Epithelial cell of proximal tubule (primary cell): ENCODE measurements at regions not wholly inside any gene's neighbourhood (a gene's known extent, or its start where the extent isn't known, plus 50 kb on each side); places are given as distances from the start of the nearest gene placed in this dataset.

ENCODE experiments used
- DNase-seq: peaks from one replicate; pipeline ENCODE4 v3.0.0-alpha.2; 2011; ENCODE audit warnings: low read depth
- H3K4me3 ChIP-seq: 2 replicates; pipeline ENCODE4 v1.5.1; 2011; ENCODE audit warnings: low read depth, mild to moderate bottlenecking, low read length
- TF ChIP-seq, protein P1 (sequence below): conservative IDR thresholded peaks from 2 replicates; pipeline ENCODE4 v1.5.1; 2012; ENCODE audit warnings: low read depth, mild to moderate bottlenecking, low read length

DNA sequence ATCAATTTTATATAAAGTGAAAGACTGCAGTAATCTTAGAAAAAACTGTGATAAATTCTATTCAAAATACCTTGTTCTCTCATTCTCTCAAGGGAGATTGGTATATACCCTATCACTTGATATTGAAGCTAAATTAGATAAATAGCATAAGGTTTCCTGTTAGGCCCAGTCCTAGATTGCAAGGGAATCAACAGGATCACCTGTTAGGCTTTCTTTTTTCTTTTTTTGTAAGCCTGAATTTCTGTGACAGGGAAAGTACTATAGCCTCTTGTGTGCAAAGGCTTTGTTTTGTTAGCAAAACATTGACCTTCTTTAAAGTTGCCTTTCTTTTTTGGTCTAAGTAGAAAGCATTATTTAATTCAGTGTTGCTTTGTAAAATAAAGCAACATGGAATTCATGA is 100.0 kb downstream of the HAUS1 start:
- TF ChIP-seq, protein P1, sequence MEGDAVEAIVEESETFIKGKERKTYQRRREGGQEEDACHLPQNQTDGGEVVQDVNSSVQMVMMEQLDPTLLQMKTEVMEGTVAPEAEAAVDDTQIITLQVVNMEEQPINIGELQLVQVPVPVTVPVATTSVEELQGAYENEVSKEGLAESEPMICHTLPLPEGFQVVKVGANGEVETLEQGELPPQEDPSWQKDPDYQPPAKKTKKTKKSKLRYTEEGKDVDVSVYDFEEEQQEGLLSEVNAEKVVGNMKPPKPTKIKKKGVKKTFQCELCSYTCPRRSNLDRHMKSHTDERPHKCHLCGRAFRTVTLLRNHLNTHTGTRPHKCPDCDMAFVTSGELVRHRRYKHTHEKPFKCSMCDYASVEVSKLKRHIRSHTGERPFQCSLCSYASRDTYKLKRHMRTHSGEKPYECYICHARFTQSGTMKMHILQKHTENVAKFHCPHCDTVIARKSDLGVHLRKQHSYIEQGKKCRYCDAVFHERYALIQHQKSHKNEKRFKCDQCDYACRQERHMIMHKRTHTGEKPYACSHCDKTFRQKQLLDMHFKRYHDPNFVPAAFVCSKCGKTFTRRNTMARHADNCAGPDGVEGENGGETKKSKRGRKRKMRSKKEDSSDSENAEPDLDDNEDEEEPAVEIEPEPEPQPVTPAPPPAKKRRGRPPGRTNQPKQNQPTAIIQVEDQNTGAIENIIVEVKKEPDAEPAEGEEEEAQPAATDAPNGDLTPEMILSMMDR: no peak
- DNase-seq: no peak
- H3K4me3 ChIP-seq: no peak overlapping the region

DNA sequence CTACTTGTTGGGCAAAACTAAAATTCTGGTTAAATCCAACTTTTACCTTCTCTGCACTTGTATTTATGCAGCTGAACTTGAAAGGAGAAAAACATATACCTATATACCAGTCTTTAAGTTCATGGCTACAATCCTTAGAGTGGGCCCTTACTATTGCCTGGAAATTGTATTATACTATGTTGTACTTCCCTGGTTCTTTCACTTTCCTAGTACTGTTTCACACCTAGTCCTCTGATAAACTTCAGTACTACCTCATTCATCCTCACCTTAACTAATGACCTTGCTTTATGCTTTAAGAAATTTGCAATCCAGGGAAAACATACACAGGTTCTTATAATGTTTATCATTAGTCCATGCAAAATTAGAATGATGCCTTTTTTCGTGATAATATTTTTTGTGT is 103.8 kb downstream of the HAUS1 start:
- no peak for DNase-seq
- no peak overlapping the region for H3K4me3 ChIP-seq
- TF ChIP-seq, protein P1: no peak

DNA sequence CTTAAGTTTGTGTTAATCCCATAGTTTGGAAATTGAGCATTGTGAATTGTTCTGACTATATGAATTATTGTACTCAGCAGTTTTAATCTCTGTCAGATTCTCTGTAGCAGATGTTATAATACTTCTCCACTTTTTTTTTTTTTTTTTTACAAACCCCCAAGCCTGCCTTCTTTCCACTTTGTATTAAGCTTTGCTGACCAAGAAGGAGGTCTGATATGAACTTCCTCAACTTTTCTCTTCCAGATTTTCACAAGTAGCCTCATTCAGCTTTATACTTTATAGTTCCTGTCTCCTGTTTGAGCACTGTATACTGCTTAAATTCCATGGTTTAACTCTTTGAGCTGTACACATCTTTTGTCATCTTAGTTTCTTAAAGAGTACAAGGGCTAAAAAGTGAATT is 105.0 kb downstream of the HAUS1 start:
- TF ChIP-seq, protein P1: no peak
- no peak overlapping the region for H3K4me3 ChIP-seq
- no peak for DNase-seq

DNA sequence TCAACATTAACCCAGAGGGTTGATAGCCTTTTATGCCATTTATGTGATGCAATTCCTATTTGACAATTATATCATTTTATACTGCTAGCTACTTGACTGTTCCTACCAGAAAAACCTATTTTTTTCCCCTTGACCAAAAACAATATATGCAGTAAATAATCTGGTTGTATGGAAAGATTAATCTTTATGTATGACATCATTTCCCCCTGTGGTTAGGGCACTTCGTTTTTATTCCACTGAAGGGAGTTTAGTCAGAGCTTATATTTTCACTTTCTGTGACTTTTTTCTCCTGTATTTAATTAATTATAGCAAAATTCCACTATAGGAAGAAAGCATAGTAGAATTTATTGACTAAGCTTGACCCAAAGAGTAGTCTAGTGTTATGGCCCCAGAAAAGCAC is 107.6 kb downstream of the HAUS1 start:
- H3K4me3 ChIP-seq: no peak overlapping the region
- no peak for DNase-seq
- TF ChIP-seq, protein P1: no peak

DNA sequence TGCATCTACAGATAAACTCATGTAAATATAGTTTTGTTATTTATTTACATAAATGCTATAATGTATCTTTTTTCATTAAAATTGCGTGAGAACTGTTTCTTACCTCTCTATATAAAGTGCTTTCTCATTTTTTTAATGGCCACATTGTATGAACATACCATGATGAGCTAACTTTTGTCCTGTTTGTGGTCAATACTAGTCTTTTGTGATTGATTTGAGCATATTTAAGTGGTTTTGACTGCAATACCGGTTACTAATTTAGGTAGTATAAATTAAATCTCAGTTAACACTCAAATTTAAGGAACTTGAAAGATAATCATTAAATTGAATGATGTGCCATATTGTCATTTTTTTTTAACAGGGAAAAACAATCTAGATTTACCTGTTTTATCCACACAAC is 108.2 kb downstream of the HAUS1 start:
- no peak overlapping the region for H3K4me3 ChIP-seq
- no peak for DNase-seq
- TF ChIP-seq, protein P1: no peak

DNA sequence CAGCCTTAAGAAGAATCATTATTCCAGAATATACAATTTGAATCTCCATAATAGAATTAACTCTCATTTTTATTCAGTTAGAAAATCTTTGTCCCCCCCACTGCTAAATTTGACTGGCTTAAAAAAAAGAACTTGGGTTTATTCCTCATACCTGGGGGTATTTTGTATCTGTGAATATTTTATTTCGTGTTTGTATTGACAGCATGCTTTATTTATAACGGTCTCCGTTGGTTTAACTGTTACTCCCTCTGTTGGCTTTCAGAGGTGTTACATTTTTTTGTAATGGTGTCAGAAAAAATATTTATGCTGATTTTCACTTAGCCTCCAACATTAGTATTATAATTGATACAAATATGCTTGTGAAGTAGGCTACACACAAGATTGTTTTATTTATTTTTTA is 109.1 kb downstream of the HAUS1 start:
- H3K4me3 ChIP-seq: no peak overlapping the region
- TF ChIP-seq, protein P1: peak; percentile 58
- no peak for DNase-seq

DNA sequence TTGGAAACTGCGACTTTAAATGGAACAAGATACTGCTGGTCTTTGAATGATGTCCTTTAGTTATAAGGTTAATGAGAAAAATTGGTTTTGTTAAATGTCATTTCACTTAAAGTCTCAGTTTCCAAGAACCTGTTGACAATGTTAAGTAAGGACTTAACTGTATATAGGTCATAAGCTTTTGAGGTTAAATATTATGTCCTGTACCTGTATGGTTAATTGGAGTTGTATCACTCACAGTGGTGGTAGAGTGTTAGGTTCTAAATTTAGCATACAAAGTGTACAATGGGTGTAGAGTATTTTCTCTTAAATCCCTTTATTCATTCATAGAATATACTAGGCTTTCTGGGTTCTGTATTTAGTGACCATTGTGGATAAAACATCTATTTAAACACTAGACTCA is 110.2 kb downstream of the HAUS1 start:
- no peak overlapping the region for H3K4me3 ChIP-seq
- TF ChIP-seq, protein P1: no peak
- no peak for DNase-seq
